Mucosa of descending colon (tissue), 3 donors: ENCODE measurements at regions not wholly inside any gene's neighbourhood (a gene's known extent, or its start where the extent isn't known, plus 50 kb on each side); places are given as distances from the start of the nearest gene placed in this dataset.

ENCODE experiments used
- ATAC-seq: fragments of 200-7000 bp; cut with Tn5 transposase; one replicate; pipeline ENCODE4 v1.9.1; 2020; ENCODE audit warnings: mild to moderate bottlenecking, moderate library complexity
- DNase-seq, 3 donors: peaks; one replicate each; pipeline ENCODE4 v3.0.0-alpha.2; 2020
- H3K36me3 ChIP-seq: fragments of 200-600 bp; one replicate; pipeline ENCODE4 v1.8.0; 2021; ENCODE audit warnings: low read depth, mild to moderate bottlenecking
- H3K4me1 ChIP-seq: fragments of 200-600 bp; one replicate; pipeline ENCODE4 v1.8.0; 2021; ENCODE audit warnings: low read depth, mild to moderate bottlenecking
- H3K4me3 ChIP-seq: fragments of 200-600 bp; one replicate; pipeline ENCODE4 v1.8.0; 2021; ENCODE audit warnings: mild to moderate bottlenecking
- H3K9me3 ChIP-seq: fragments of 200-600 bp; one replicate; pipeline ENCODE4 v1.8.0; 2021; ENCODE audit warnings: mild to moderate bottlenecking
- CTCF ChIP-seq: fragments of 200-600 bp; IDR thresholded peaks from one replicate; pipeline ENCODE4 v1.8.0; 2022; ENCODE audit warnings: antibody characterized with exemption, mild to moderate bottlenecking
- intact Hi-C, 2 donors: fragments of 100-400 bp; cut with DNase I in 1 of 2; cut with micrococcal nuclease in 1 of 2; formaldehyde crosslinking; loops; one replicate each; pipeline versions ENCODE4 v1.11.0 to v1.11.1; 2022; cut with DNase I, micrococcal nuclease
- donor health status: DM: no; HTN: no; CAD: no; lungs with moderate emphysema.
- donor health status: DM: no; HTN: no; CAD: no.
- donor health status: DM: no; HTN: yes; CAD: no.

- H3K9me3 ChIP-seq: no peaks in the 10 kb centered on the region
Measured at GRCh38 chr3:36147934-36148558, 232.3 kb upstream of the STAC start.

DNA sequence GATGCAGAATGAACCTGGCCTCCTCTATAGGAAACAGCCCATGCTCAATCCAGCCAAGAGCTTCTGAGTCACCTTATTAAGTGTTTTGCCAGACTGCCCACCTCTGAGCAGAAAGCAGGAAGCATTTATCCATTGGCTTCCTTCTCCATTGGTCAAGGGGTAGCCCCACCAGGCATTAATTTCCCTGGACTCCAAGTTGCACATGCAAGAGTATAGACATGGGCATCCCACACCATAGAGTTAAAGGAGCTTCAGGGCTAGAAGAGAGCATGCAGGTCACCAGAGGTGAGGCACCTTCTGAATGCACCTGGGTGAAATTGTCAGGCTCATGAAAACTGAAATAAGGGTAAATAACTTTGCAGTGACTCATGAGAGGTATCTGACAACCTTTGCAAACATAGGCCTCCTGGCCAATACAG lies 230.8 kb upstream of the STAC start:
- Histone ChIP-seq H3K4me1 (no peaks in the 10 kb centered on the region), H3K9me3 (no peaks in the 10 kb centered on the region), H3K36me3 (no peaks in the 10 kb centered on the region), H3K4me3 (no peak overlapping the region)
- no peak for TF ChIP-seq CTCF
- intact Hi-C loops: no loop called here
- ATAC-seq (no peak), DNase-seq (no peak)

More at GRCh38 chr3:36147934-36148558, 232.3 kb upstream of the STAC start:
- no peak for TF ChIP-seq CTCF
- ATAC-seq (no peak), DNase-seq (no peak)
- intact Hi-C loops: no loop called here
- Histone ChIP-seq H3K4me1 (no peaks in the 10 kb centered on the region), H3K36me3 (no peaks in the 10 kb centered on the region), H3K4me3 (no peak overlapping the region)

GRCh38 chr3:36155515-36155914 lies 224.8 kb upstream of the STAC start:
- intact Hi-C loops: no loop called here
- no peak for TF ChIP-seq CTCF
- Histone ChIP-seq H3K4me3 (no peak overlapping the region), H3K4me1 (no peaks in the 10 kb centered on the region), H3K36me3 (no peaks in the 10 kb centered on the region), H3K9me3 (no peaks in the 10 kb centered on the region)
- ATAC-seq (no peak), DNase-seq (no peak)

DNA sequence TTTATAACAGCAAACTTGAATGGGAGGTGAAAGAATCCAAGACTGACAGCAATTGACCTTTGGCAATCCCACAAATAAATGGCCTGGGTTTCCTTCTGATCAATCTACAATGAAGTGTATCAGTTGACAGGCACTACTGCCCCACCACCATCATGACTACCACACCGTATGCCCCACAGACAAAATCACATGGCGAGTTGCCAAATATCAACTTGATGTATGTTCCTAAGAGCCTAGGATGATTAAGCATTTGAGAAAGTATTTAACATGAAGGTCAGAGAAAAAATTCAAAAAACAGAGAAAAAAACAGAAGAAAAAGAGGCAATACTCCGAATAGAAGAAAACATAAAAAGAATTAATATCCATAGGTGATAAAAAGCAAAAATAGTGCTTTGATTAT lies 215.9 kb upstream of the STAC start:
- no peak for TF ChIP-seq CTCF
- DNase-seq (no peak), ATAC-seq (no peak)
- intact Hi-C loops: no loop called here
- no peak overlapping the region for H3K4me3 ChIP-seq
- H3K36me3 ChIP-seq: no peaks in the 10 kb centered on the region
- H3K4me1 ChIP-seq: no peaks in the 10 kb centered on the region
- no peaks in the 10 kb centered on the region for H3K9me3 ChIP-seq

- ATAC-seq (no peak), DNase-seq (no peak)
- Histone ChIP-seq H3K4me1 (no peaks in the 10 kb centered on the region), H3K36me3 (no peaks in the 10 kb centered on the region), H3K9me3 (no peaks in the 10 kb centered on the region), H3K4me3 (no peak overlapping the region)
- intact Hi-C loops: no loop called here
- TF ChIP-seq CTCF: no peak
Measured at GRCh38 chr3:36165509-36166290, 214.6 kb upstream of the STAC start.
